B cell (primary cell): ENCODE measurements at regions not wholly inside any gene's neighbourhood (a gene's known extent, or its start where the extent isn't known, plus 50 kb on each side); places are given as distances from the start of the nearest gene placed in this dataset.

Experiments
- ATAC-seq: fragments of 200-7000 bp; cut with Tn5 transposase; one replicate; pipeline ENCODE4 v1.10.0; 2021; ENCODE audit warnings: low read depth, mild to moderate bottlenecking, moderate number of reproducible peaks, moderate library complexity
- CTCF ChIA-PET: fragments of 350-600 bp; sonication (Branson Sonifier 250); formaldehyde crosslinking; loops from one replicate; lab custom pipeline; 2021; ENCODE audit warnings: antibody characterized with exemption, inconsistent platforms; lab: Charles Lee
- POLR2A ChIA-PET: fragments of 350-600 bp; sonication (Branson Sonifier 250); formaldehyde crosslinking; loops from one replicate; lab custom pipeline; 2021; ENCODE audit warnings: antibody characterized with exemption; lab: Charles Lee
- DNase-seq: peaks from one replicate; pipeline ENCODE4 v3.0.0; 2013
- H2AFZ ChIP-seq: 2 replicates; pipeline ENCODE4 v1.6.1; 2012; ENCODE audit warnings: mild to moderate bottlenecking, low read depth, low read length; ENCODE audit not compliant: insufficient read depth, poor library complexity, severe bottlenecking
- H3K27ac ChIP-seq, 2 donors: 1 replicate in 1 of 2; 2 replicates in 1 of 2; pipeline ENCODE4 v1.5.1; 2012 to 2013; ENCODE audit warnings: low read length in 2 of 2, mild to moderate bottlenecking in 2 of 2, moderate library complexity in 1 of 2
- H3K27me3 ChIP-seq, 4 experiments: fragments of 200-600 bp in 1 of 4; sonication (generic) in 1 of 4; replicated peaks in 1 of 4; 1 replicate in 2 of 4; 2 replicates in 2 of 4; pipeline versions ENCODE4 v1.6.1 to v1.7.0; 2013 to 2016; ENCODE audit warnings: low read length in 3 of 4, mild to moderate bottlenecking in 2 of 4, mixed read lengths in 1 of 4, moderate library complexity in 1 of 4; ENCODE audit not compliant: insufficient read depth in 4 of 4, control insufficient read depth in 3 of 4; ENCODE audit errors: control extremely low read depth in 1 of 4
- H3K36me3 ChIP-seq, 2 experiments: replicated peaks in 1 of 2; 1 replicate in 1 of 2; 2 replicates in 1 of 2; pipeline versions ENCODE4 v1.6.1 to v1.7.1; 2013; ENCODE audit warnings: low read length in 1 of 2; ENCODE audit not compliant: insufficient read depth in 2 of 2, control insufficient read depth in 1 of 2; ENCODE audit errors: control extremely low read depth in 1 of 2, extremely low read depth in 1 of 2
- H3K4me1 ChIP-seq, 2 donors: fragments of 200-600 bp in 1 of 2; sonication (generic) in 1 of 2; 1 replicate in 1 of 2; 2 replicates in 1 of 2; pipeline versions ENCODE4 v1.5.1 to v1.6.1; 2013 to 2017; ENCODE audit warnings: low read length in 2 of 2; ENCODE audit not compliant: control insufficient read depth in 2 of 2, insufficient read depth in 2 of 2
- H3K4me2 ChIP-seq: replicated peaks from 2 replicates; pipeline ENCODE3; 2012; ENCODE audit warnings: mild to moderate bottlenecking, low read depth, low read length; ENCODE audit not compliant: poor library complexity, severe bottlenecking
- H3K4me3 ChIP-seq, 5 experiments: fragments of 200-600 bp in 1 of 5; sonication (generic) in 1 of 5; 1 replicate in 3 of 5; 2 replicates in 2 of 5; pipeline versions ENCODE4 v1.5.1 to v1.7.0; 2011 to 2016; ENCODE audit warnings: low read length in 4 of 5, mild to moderate bottlenecking in 4 of 5, low read depth in 2 of 5, control low read depth in 1 of 5, moderate library complexity in 1 of 5; ENCODE audit not compliant: insufficient read depth in 1 of 5; ENCODE audit errors: control extremely low read depth in 1 of 5, extremely low read depth in 1 of 5
- H3K79me2 ChIP-seq: fragments of 200-600 bp; sonication (generic); one replicate; pipeline ENCODE4 v1.6.0; 2016; ENCODE audit warnings: low read length; ENCODE audit not compliant: control insufficient read depth, insufficient read depth
- H3K9ac ChIP-seq: fragments of 200-600 bp; sonication (generic); 2 replicates; pipeline ENCODE4 v1.6.1; 2017; ENCODE audit warnings: mild to moderate bottlenecking, low read length, moderate library complexity
- H3K9me3 ChIP-seq, 3 donors: one replicate each; pipeline versions ENCODE4 v1.6.1 to v1.7.1; 2013; ENCODE audit warnings: low read length in 2 of 3; ENCODE audit not compliant: control insufficient read depth in 2 of 3, insufficient read depth in 1 of 3; ENCODE audit errors: control extremely low read depth in 1 of 3
- H4K20me1 ChIP-seq: 2 replicates; pipeline ENCODE4 v1.6.0; 2012; ENCODE audit warnings: mild to moderate bottlenecking, low read length; ENCODE audit not compliant: insufficient read depth, control insufficient read depth, poor library complexity, severe bottlenecking
- H3K27ac Mint-ChIP-seq: one replicate; pipeline ENCODE4 v1.8.0; 2021; ENCODE audit warnings: mixed read lengths
- H3K27me3 Mint-ChIP-seq: one replicate; pipeline ENCODE4 v1.8.0; 2021; ENCODE audit warnings: mixed read lengths
- H3K4me1 Mint-ChIP-seq: one replicate; pipeline ENCODE4 v1.8.0; 2021; ENCODE audit warnings: mixed read lengths
- H3K4me3 Mint-ChIP-seq: one replicate; pipeline ENCODE4 v1.8.0; 2021; ENCODE audit warnings: mixed read lengths
- H3K9me3 Mint-ChIP-seq: one replicate; pipeline ENCODE4 v1.8.0; 2022; ENCODE audit warnings: mixed read lengths; ENCODE audit not compliant: insufficient read depth
- CTCF ChIP-seq: fragments of 200-600 bp; IDR thresholded peaks from one replicate; pipeline ENCODE4 v1.8.0; 2022; ENCODE audit warnings: antibody characterized with exemption, mild to moderate bottlenecking
- EZH2 ChIP-seq: IDR thresholded peaks from 2 replicates; pipeline ENCODE4 v1.6.1; 2012; ENCODE audit warnings: borderline replicate concordance, low read depth, mild to moderate bottlenecking, moderate library complexity, low read length; ENCODE audit not compliant: insufficient read depth, poor library complexity, severe bottlenecking
- WGBS: methylation state at CpG from one replicate; pipeline ENCODE4 v1.1.5; 2013; ENCODE audit warnings: missing lambda C conversion rate; ENCODE audit not compliant: insufficient coverage; 5-methylcytosine and 5-hydroxymethylcytosine counted together
- intact Hi-C: fragments of 100-400 bp; cut with micrococcal nuclease; formaldehyde crosslinking; loops from one replicate; pipeline ENCODE4 v1.10.0; 2022

GRCh38 chr12:92444763-92445162 lies 258.0 kb upstream of the PLEKHG7 start:
- peak overlapping the region; percentile 59 for H2AFZ ChIP-seq
- H3K9me3 Mint-ChIP-seq, result no peaks in the 10 kb centered on the region
- peak overlapping the region; percentile 80 for H3K4me3 Mint-ChIP-seq
- peak; percentile 67 for ATAC-seq
- H3K4me2 ChIP-seq, result peak overlapping the region; percentile 71
- H3K27ac ChIP-seq, result peak overlapping the region; percentile 99
- H3K9ac ChIP-seq, result peak overlapping the region; percentile 60
- peak overlapping the region; percentile 96 for H3K27ac Mint-ChIP-seq
- 13% methylated on average over 6 of the region's 9 CpGs for WGBS
- no peaks in the 10 kb centered on the region for H4K20me1 ChIP-seq
- H3K27me3 ChIP-seq, result no peaks in the 10 kb centered on the region
- no peaks in the 10 kb centered on the region for H3K36me3 ChIP-seq
- peaks cover 92% of the 10 kb centered on the region for H3K4me1 Mint-ChIP-seq
- H3K4me3 ChIP-seq, result peak overlapping the region in 3 of 5 experiments; percentile 23 to 43 (median 27)
- ChIA-PET CTCF (interaction anchor here (0.8 to 5.6 kb wide), 27 partner anchors 10 to 1062 kb away, joined by 3 to 85 read pairs (median 5); partner anchors contain the start of gene BTG1), POLR2A (interaction anchor here (0.6 to 4.1 kb wide), 27 partner anchors 11 to 303 kb away, joined by 3 to 94 read pairs (median 5); partner anchors contain the start of gene BTG1)
- H3K27me3 Mint-ChIP-seq, result no peaks in the 10 kb centered on the region
- peaks cover 27% of the 10 kb centered on the region for H3K79me2 ChIP-seq
- no peaks in the 10 kb centered on the region for H3K9me3 ChIP-seq
- intact Hi-C loops, result loop anchor here (1.0 to 10.0 kb wide), 11 partner anchors 7 to 630 kb away; no protein-coding TSS in a partner anchor
- peaks cover 90 to 95% of the 10 kb centered on the region in 2 donors for H3K4me1 ChIP-seq
- DNase-seq, result peak; percentile 92
- TF ChIP-seq CTCF (no peak), EZH2 (no peak)

- peak overlapping the region in 1 of 5 experiments; percentile 33 for H3K4me3 ChIP-seq
- Mint-ChIP-seq H3K27ac (peak overlapping the region; percentile 96), H3K4me1 (peaks cover 95% of the 10 kb centered on the region), H3K4me3 (peak overlapping the region; percentile 57), H3K27me3 (no peaks in the 10 kb centered on the region), H3K9me3 (no peaks in the 10 kb centered on the region)
- TF ChIP-seq CTCF (no peak), EZH2 (no peak)
- peaks cover 98 to 99% of the 10 kb centered on the region in 2 donors for H3K4me1 ChIP-seq
- H3K79me2 ChIP-seq, result peaks cover 28% of the 10 kb centered on the region
- WGBS, result 100% methylated on average over 2 of the region's 3 CpGs
- H3K27me3 ChIP-seq, result no peaks in the 10 kb centered on the region
- no peak for DNase-seq
- peak overlapping the region; percentile 99 for H3K27ac ChIP-seq
- H3K9me3 ChIP-seq, result no peaks in the 10 kb centered on the region
- H2AFZ ChIP-seq, result peak overlapping the region; percentile 17
- H3K36me3 ChIP-seq, result no peaks in the 10 kb centered on the region
- no peak for ATAC-seq
- intact Hi-C loops, result loop anchor here (10.0 kb wide), 1 partner anchor 628 kb away; no protein-coding TSS in a partner anchor
- H3K9ac ChIP-seq, result peak overlapping the region; percentile 60
- H4K20me1 ChIP-seq, result no peaks in the 10 kb centered on the region
- ChIA-PET POLR2A (interaction anchor here (1.4 to 1.7 kb wide), 2 partner anchors 23 to 270 kb away, joined by 4 to 5 read pairs; no protein-coding TSS in a partner anchor), CTCF (interaction anchor here (0.6 to 5.6 kb wide), 6 partner anchors 19 to 977 kb away, joined by 3 to 85 read pairs (median 3); no protein-coding TSS in a partner anchor)
- H3K4me2 ChIP-seq, result peak overlapping the region; percentile 71
Measured at GRCh38 chr12:92442782-92443181, 260.0 kb upstream of the PLEKHG7 start.
